ENCODE measurements at regions not wholly inside any gene's neighbourhood (a gene's known extent, or its start where the extent isn't known, plus 50 kb on each side); places are given as distances from the start of the nearest gene placed in this dataset.

DNA sequence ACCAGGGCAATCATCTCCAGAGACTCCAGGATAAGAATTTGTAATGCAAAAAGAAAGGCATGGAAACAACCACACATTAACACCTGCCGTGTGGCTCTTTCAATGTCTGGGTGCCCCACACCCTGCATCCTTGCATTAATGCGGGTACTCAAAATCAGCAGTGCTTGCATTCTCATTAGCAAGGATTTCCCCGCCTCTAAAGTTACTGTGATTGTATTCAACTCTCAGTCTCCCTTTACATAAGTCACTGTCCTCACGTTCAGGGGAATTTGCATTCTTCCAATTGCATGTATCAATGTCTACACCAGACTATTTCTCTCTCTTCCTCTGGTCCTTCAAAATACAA is 324.3 kb downstream of the FOXL1 start:
- DNase-seq (no peak), ATAC-seq (no peak)
- intact Hi-C loops (cut with DNase I, micrococcal nuclease) = no loop called here

DNA sequence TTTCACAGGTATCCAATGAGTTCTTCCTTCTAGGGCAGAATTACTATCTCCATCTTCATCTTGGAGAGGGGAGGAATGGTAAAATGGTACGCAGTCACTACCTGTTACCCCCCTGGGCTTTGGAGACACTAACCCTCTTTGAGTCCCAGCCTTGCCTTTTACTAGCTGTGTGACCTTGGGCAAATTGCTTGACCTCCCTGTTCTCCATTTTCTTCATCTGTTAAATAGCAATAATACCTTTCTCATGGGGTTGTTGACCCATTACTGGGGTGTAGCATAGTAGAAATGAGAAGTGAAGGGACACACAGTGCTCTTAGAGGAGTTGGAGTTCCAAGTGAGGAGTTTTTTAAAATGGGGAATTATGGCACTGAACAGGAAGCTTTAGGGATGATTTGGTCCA is 324.7 kb downstream of the FOXL1 start:
- no peak for DNase-seq
- intact Hi-C loops (cut with DNase I, micrococcal nuclease) = no loop called here
- ATAC-seq = no peak

DNA sequence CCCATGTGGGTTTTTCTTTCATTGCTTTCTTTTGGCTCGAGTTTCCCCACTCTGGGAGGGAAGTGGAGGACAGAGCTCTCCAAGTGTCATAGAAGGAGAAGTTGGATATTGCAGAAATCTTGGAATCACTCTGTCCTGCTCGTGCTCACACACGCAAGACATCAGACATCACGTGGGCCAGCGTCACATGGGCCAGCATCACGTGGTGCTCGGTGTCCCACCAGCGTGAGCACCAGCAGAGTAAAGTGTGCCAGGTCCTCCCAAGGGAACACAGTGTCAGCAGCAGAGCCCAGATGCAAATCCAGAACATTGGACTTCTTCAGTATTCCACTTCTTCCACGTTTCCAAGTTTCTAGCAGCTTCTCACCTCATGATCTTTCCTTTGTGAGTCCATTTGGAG is 327.0 kb downstream of the FOXL1 start:
- DNase-seq (no peak), ATAC-seq (no peak)
- intact Hi-C loops (cut with DNase I, micrococcal nuclease) = no loop called here

DNA sequence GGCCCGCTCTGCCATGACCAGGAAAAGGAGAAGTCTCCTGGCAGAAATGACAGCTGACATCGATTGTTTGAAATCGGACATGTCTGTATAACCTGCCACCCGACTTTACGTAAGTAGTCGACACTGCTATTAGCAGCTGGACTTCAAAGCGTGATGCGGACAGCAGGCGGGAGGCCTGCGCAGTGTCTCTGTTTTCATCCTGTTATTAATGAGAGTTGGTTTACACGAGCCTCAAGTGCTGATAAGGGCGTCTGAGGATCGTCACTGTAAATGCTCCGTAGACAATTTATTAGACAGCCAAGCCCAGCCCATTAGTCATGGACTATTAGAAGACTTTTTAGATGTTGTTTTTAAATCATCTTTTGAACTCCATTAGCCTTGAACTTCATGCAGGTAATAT is 328.3 kb downstream of the FOXL1 start:
- ATAC-seq (no peak), DNase-seq (no peak)
- intact Hi-C loops (cut with DNase I, micrococcal nuclease) = no loop called here

DNA sequence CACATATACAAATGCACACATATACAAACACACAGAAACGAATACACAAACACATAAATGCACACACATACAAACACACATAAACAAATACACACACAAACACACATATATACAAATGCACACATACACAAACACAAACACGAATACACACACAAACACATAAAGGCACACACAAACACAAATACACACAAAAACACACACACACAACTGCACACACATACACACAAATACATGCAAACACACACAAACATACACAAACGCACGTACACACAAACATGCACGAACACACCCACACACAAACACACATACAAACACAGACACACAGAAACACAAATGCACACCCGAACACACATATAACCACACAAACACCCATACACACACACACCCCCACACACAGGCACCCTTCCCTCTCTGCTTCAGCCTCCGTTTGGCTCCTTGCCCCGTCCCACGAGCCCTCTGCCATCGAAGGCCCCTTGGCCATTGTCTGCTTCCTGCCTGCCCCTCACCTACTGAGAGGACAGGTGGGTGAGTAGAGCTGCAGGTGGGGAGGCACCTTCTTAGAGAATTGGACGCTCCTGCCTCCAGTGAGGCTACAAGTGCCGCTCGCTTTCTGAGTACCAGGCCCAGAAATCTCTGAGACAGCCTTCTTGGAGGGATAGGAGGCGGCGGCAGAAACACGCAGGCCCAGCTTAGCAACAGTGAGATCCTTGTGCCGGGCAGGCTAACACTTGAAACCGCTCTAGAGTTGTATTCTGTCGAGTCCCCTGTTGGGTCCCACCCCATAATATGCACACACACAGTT is 331.2 kb downstream of the FOXL1 start:
- no peak for ATAC-seq
- DNase-seq = no peak
- intact Hi-C loops (cut with DNase I, micrococcal nuclease) = no loop called here

DNA sequence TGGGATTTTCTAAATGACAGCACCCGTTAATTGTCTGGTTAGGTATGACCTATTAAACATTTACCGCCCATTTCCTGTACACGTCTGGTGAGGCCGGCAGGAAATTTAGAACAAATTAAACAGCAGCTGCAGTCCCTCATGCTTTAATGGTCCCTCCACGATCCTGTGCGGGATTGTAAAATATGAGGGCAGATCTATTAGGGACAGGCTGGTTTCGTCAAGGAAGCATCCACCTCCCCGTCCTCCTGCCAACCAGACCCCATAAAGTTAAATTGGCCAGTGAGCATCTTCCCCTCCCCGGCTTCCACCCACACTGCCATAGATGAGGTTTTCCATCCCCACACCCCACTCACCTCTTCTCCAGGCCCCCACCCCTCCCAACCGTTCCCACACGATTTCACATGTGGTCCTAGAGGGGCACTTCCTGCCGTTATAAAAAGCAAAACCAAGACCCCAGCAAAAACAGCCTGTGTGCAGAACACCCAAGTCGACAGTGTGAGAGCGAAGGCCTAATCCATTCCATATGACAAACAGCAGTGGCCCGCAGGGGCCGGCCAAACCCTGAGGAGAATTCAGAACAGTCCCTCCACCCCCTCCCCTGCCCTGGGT is 331.9 kb downstream of the FOXL1 start:
- ATAC-seq (no peak), DNase-seq (no peak)
- intact Hi-C loops (cut with DNase I, micrococcal nuclease) = no loop called here

DNA sequence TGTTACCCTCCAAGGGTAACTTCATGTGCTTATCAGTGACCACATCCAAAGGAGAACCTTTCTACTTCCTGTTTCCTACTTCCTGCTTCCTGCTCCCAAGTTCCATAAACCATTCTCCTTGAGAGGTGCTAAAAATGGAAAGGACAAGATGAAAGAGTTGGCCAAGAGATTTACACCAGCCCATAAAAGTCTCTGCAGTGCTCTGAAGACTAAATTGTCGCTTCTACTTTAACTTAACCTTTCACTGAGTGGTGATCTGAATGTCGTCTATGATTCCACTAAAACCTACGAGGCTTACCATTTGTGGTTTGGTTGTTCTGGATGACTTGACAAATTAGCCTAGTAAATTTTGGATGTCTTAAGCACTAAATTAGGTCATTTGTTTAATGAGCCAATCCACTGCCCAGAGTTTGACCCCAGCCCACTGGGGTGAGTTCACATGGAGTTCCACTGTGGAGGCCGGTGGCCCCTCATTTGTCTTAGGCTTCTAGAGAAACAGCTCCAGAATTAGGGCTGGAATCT is 333.1 kb downstream of the FOXL1 start:
- intact Hi-C loops (cut with DNase I, micrococcal nuclease) = no loop called here
- ATAC-seq (no peak), DNase-seq (no peak)

DNA sequence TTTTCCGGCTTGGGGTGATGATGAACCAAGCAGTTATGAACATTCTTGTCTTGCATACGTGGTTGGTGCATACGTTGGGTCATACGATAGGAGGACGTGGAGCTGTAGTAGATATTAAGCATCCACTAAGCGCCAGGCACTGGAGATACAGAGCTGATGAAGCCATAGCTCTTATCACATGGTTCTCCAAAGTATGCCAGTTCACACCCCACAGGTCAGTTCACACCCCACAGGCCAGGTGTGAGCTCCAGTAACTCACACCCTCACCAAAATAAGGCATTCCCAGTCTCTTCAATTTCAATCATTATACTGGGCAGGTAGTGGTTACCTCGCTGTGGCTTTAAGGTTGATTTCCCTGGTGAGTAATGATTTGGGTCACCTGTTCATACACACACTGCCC is 335.5 kb downstream of the FOXL1 start:
- intact Hi-C loops (cut with DNase I, micrococcal nuclease) = no loop called here
- no peak for DNase-seq
- no peak for ATAC-seq

DNA sequence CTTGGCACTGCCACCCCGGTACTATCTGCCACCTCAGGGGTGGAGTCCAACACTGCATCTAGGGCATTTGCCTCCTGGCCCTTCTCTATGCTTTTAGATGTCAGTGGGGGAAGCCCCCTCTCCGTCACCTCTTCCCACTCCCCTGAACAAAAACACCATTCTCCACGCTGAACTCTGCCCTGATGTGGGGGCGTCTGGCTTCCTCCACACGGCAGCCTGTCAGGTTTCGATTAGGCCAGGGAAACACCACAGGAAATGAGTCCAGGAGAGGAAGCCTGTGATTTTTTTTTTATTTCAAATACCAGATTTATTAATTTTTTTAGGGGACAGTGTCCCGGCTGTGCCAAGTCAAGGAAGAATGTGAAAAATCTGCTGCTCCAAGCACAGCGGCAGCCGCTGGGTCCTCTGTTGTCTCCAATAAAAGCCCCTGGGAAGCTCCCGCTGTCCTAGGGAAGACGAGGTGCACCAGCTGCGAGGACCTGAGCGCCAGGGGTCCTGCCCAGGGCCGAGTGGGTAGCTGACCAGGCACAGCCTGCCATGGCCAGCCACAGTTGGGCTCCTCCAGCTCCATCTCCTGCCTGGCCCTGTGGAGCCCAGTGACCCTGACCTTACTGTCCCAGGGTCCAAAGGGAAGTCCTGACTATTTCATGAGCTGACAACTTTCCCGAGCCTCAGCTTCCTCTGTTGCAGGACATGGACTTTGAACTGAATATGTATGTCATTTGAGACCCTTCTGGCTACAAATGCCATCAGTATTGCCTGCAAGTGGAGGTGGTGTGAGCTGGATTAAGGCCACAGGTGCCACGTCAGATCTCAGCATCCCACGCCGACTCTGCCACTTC is 336.7 kb downstream of the FOXL1 start:
- ATAC-seq (no peak), DNase-seq (no peak)
- intact Hi-C loops (cut with DNase I, micrococcal nuclease) = no loop called here

DNA sequence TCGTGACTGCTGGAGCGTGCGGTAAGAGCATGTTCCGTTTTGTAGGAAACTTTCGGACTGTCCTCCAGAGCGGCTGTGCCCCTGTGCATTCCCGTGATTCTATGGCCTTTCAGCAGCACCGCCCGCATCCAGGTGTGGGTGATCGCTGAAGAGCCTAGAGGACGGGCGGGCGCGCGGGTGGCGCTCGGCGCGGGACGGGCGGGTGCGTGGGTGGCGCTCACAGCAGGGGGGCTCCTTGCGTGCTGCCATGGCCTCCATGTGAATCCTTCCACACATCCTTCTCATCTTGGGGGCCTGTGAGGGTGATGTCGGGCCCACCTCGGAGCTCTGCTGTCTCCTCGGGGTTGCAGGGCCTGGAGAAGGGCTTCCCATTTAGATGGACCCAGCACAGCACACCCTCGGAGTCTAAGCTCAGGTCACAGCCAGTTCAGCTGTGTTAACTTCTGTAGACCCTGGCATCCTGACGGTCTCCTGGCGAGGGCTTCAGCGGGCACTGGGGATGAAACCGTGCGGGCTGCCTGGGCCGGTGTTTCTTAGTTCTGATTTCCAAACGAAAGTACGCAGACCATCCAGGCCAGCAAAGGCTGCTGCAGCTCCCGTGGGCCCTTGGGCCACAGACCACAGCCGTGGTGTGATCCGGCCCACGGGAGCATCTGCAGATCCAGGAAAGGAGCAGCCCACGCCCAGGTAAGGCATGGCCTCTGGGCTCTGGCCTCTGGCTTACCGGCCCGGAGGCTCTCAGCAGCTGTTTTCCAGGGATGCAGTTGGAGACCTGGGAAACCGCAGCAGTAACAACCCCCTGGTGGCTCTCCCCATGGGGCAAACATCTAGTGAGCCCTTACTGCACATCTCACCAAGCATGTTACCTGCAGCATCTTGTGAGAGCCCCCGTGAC is 339.4 kb downstream of the FOXL1 start:
- DNase-seq = no peak
- intact Hi-C loops (cut with DNase I, micrococcal nuclease) = no loop called here
- no peak for ATAC-seq

DNA sequence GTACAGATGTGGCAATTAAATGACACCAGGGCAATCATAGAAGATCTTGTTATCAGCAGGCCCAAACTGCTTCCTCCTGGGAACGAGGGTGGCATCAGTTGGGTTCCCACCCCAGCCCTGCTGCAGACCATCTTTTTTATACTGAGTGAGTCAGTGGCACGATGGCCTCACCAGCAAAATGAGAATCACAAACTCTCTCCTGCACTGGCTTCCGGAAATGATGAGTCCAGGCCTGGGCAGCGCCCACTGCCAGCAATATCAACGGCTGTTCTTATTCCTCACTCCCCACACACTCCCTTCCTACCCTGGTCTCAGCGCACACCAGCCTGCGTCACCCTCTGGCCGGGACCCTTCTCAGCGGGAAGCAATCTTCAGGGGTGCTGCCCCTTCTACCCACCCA is 340.3 kb downstream of the FOXL1 start:
- DNase-seq = no peak
- no peak for ATAC-seq
- intact Hi-C loops (cut with DNase I, micrococcal nuclease) = no loop called here

DNA sequence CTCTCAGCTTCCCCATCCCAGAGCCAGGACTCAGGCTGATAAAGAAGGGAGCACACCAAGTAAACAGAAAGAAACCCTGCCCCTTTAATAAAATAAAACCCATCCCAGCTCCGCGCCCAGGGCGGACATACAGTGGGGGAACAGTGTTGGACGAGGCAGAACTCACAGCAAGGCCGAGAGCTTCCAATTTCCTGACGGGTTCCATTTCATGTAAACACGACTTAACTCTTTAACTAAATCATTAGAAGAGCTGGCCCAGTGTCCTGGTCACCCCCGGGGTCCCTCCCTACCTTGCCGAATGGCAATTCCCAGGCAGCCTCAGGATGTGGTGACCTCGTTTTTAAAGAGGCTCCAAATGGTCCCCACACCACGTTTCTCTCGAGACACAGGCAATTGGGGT is 340.7 kb downstream of the FOXL1 start:
- DNase-seq (no peak), ATAC-seq (peak; percentile 33)
- intact Hi-C loops (cut with DNase I, micrococcal nuclease) = no loop called here

DNA sequence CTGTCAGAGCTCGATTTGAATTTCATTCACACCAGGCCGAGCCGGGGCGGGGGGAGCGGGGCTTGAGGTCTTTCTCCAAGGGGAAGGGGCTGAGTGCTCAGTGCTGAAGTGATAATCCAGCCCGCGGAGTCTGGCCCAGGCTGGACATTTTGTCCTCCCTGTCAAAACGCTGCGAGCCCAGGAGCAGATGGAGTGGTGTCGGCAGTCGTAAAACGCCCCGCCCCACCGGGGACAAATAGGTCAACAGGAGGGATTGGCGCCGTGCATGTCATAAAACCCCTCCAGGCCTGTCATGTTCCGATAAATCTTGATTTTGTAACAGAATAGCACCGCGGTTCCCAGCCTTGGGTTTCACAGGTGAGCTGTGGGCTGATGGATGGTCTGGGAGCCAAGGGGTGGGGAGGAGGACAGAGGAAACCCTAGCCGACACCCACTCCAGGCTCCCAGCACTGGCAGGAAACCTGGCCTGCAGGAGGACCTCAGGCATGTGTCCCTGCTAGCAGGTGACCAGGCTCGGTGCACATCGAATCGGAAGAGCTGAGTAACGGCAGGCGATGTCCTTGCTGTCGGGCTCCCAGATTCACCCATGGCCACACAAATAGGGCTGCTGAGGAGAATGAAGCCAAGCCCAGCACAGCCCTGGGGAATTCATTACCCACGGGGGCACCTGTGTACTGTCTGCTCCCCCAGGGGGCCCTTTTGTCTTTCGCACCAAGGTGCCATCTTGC is 341.4 kb downstream of the FOXL1 start:
- peak; percentile 35 for ATAC-seq

DNA sequence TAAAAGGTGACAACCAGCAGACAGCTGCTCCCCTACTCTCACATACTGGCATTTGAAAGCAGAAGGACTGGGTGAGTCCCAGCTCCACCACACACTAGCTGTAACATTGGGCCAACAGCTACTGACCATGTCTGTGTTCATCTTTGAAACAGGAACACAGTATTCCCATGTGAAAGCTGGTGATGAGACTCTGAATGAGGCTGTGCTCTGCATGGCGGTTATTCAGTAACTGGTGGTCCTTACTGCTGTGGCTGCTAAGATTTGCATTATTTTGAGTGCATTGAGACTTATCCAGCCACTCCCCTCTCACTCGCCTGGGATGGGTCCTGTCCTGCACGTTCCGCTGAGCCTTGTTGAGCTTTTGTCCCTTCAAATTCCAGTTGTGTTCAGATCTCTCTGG is 342.9 kb downstream of the FOXL1 start:
- DNase-seq = no peak
- no peak for ATAC-seq
- intact Hi-C loops (cut with DNase I, micrococcal nuclease) = no loop called here

More for the DNA sequence above, 341.4 kb downstream of the FOXL1 start:
- intact Hi-C loops (cut with DNase I, micrococcal nuclease) = no loop called here
- peak in 1 of 2 donors; percentile 15 for DNase-seq

DNA sequence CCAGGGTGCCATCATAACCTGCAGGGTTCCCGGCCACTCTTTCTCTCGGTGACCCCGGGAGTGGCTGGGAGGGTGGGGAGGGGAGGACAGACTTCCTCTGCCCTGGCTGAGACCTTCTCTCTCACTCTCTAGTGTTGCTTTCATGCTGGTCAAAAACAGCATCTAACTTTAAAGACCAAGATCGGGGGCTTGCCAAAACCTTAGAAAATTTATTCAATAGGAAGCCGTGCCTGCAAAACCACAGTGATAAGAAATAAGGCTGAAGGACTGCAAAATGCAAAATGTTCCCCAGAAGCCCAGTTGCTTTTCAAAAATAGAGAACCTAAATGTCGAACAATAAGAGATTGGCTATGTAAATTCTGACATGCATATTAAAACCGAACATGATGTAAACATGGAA is 344.0 kb downstream of the FOXL1 start:
- ATAC-seq (no peak), DNase-seq (no peak)
- intact Hi-C loops (cut with DNase I, micrococcal nuclease) = no loop called here

DNA sequence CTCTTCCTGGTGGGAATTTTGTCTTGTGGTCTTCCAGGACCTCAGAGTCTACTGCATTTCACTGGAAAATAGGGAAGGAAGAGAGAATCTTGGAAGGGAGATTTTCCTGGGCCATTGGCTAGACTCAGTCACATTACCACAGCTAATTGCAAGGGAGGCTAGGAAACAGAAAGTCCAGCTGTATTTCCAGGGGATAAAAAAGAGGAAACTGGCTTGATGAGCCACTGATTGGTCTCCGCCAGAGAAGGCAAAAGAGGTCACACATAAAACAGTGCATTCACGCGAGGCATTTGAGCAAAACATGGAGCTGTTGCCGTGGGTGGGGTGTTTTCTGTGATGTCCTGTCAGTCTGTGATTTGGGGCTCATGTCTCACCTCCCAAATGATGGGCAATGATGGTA is 345.3 kb downstream of the FOXL1 start:
- intact Hi-C loops (cut with DNase I, micrococcal nuclease) = no loop called here

DNA sequence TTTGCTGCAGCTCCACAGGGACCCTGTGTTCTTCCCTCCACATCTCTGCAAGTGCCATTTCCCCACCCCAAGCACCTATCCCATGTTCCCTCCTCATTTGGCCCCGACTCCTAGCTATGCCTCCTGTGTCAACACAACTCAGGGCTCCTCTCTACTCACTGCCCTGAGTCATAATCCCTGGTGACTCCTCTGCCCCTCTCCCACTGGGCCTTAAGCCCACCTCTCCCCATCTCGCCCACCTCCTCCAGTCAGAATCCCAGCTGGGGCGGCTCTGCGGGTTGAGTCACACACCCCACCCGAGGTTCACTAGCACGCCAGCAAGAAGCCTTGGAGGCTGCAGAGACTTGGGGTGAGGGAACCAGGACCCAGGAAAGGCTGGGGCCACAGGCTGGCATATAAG is 346.2 kb downstream of the FOXL1 start:
- intact Hi-C loops (cut with DNase I, micrococcal nuclease) = no loop called here
- no peak for ATAC-seq
- no peak for DNase-seq

More for the DNA sequence above, 345.3 kb downstream of the FOXL1 start:
- ATAC-seq (no peak), DNase-seq (no peak)

DNA sequence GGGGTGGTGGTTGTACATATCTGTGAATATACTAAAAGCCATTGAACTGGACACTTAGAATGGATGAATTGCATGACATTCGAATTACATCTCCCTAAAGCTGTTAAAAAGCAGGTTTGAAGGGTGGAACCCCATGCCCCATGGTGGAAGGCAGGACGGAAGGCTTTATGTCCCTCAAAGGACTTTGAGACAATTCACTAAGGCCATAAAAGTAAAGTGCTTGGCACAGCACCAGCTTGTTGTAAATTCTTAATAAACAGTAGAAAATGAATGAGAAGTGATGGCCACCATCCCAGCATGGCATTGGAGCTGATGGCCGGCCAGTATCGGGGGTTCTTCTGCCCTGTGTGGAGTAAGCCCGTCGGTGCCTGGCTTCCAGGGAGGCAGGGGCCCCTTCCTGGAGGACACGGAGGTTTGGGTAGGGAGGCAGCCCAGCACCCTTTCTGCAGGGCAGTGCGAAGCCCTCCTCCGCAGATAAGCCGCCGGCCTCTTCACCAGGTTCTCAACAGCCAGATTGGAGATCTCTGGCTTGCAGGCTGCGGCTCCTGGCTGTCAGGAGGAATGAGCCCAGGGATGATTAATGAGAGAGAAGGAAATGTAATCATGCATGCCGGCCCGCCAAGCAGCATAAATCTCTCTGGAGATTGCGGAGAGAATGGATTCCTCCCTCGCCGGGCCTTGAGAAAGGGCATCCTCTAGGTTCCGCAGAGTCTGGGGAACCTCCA is 346.9 kb downstream of the FOXL1 start:
- peak; percentile 70 for ATAC-seq
- intact Hi-C loops (cut with DNase I, micrococcal nuclease) = no loop called here
- DNase-seq = peak in 1 of 2 donors; percentile 14

Measured in left colon (tissue), 2 donors.